H1 (cell line): ENCODE measurements at regions not wholly inside any gene's neighbourhood (a gene's known extent, or its start where the extent isn't known, plus 50 kb on each side); places are given as distances from the start of the nearest gene placed in this dataset.

Experiments used
- CHD7 ChIP-seq: fragments of 300-600 bp; sonication (generic); IDR thresholded peaks from 2 replicates; pipeline ENCODE4 v1.7.1; 2012; ENCODE audit warnings: low read length, moderate library complexity, mild to moderate bottlenecking, inconsistent platforms; ENCODE audit not compliant: insufficient replicate concordance
- EP300 ChIP-seq, 2 experiments: IDR thresholded peaks; 1 replicate in 1 of 2; 2 replicates in 1 of 2; pipeline ENCODE4 v1.6.1; 2011 to 2012; ENCODE audit warnings: low read depth in 2 of 2, low read length in 2 of 2, mild to moderate bottlenecking in 2 of 2, borderline replicate concordance in 1 of 2, inconsistent platforms in 1 of 2, moderate library complexity in 1 of 2
- HDAC6 ChIP-seq: IDR thresholded peaks from one replicate; pipeline ENCODE4 v1.7.1; 2012; ENCODE audit warnings: low read depth, mild to moderate bottlenecking, inconsistent platforms, low read length, moderate library complexity
- JUN ChIP-seq: IDR thresholded peaks from 2 replicates; pipeline ENCODE4 v1.6.1; 2011; ENCODE audit warnings: low read depth, mild to moderate bottlenecking, improper control_type of control experiment, low read length
- POLR2AphosphoS5 ChIP-seq: IDR thresholded peaks from 2 replicates; pipeline ENCODE4 v1.6.1; 2011; ENCODE audit warnings: low read depth, low read length
- SIRT6 ChIP-seq: IDR thresholded peaks from one replicate; pipeline ENCODE4 v1.7.1; 2012; ENCODE audit warnings: low read length, inconsistent platforms
- SP1 ChIP-seq: IDR thresholded peaks from 2 replicates; pipeline ENCODE4 v1.6.1; 2011; ENCODE audit warnings: low read depth, low read length
- SP2 ChIP-seq: IDR thresholded peaks from 2 replicates; pipeline ENCODE4 v1.6.1; 2012; ENCODE audit warnings: mild to moderate bottlenecking, low read length, inconsistent platforms
- USF2 ChIP-seq: IDR thresholded peaks from 2 replicates; pipeline ENCODE4 v1.6.1; 2011; ENCODE audit warnings: low read length, improper control_type of control experiment

- TF ChIP-seq CHD7: no peak
- TF ChIP-seq EP300 (IDR thresholded peaks at IDR 0.05; ENCODE audit: borderline replicate concordance in 1 of 2, low read depth in 2 of 2, low read length in 2 of 2): no peak
- no peak for TF ChIP-seq USF2
- TF ChIP-seq SIRT6: no peak
- no peak for TF ChIP-seq JUN
- no peak for TF ChIP-seq SP1
- no peak for TF ChIP-seq SP2
- TF ChIP-seq HDAC6: no peak
- no peak for TF ChIP-seq POLR2AphosphoS5
- TF ChIP-seq, all 59 proteins: peak for 0
These were observed 1142.3 kb downstream of the NLGN4X start (continued) for GRCh38 chrX:5086388-5086787.
